Stimulated activated memory B cell treated with anti-CD40 and anti-IgM and Interleukin-4, amounts not matched to agents 10 μg/mL and 1 μg/mL and 100 μg/mL, for 72 hours (primary cell): ENCODE measurements at regions not wholly inside any gene's neighbourhood (a gene's known extent, or its start where the extent isn't known, plus 50 kb on each side); places are given as distances from the start of the nearest gene placed in this dataset.
"Not testable (repeated sequence)": the region's sequence is repeated elsewhere in the genome, so short reads cannot be mapped to it uniquely, and the experiment has no call there.

ENCODE experiments used
- ATAC-seq: fragments of 150-1000 bp; cut with Tn5 transposase; 2 replicates; pipeline ENCODE4 v1.10.0; 2021
- H3K27ac Mint-ChIP-seq: one replicate; pipeline ENCODE4 v1.8.0; 2022; ENCODE audit warnings: mild to moderate bottlenecking, mixed read lengths
- H3K27me3 Mint-ChIP-seq: one replicate; pipeline ENCODE4 v1.8.0; 2022; ENCODE audit warnings: mixed read lengths
- H3K36me3 Mint-ChIP-seq: one replicate; pipeline ENCODE4 v1.8.0; 2022; ENCODE audit warnings: mixed read lengths
- H3K4me1 Mint-ChIP-seq: one replicate; pipeline ENCODE4 v1.8.0; 2022; ENCODE audit warnings: mixed read lengths
- H3K4me3 Mint-ChIP-seq: one replicate; pipeline ENCODE4 v1.8.0; 2022; ENCODE audit warnings: mild to moderate bottlenecking, moderate library complexity, mixed read lengths
- H3K9me3 Mint-ChIP-seq: one replicate; pipeline ENCODE4 v1.8.0; 2022; ENCODE audit warnings: mixed read lengths

GRCh38 chr1:221559911-221560310 lies 182.0 kb downstream of the DUSP10 start:
- Mint-ChIP-seq H3K36me3 (no peaks in the 10 kb centered on the region), H3K27ac (no peak overlapping the region), H3K4me1 (no peaks in the 10 kb centered on the region), H3K9me3 (no peaks in the 10 kb centered on the region), H3K27me3 (peaks cover 11% of the 10 kb centered on the region), H3K4me3 (no peak overlapping the region)
- ATAC-seq = no peak

GRCh38 chr1:221562542-221563475 lies 179.1 kb downstream of the DUSP10 start:
- H3K36me3 Mint-ChIP-seq = no peaks in the 10 kb centered on the region
- no peaks in the 10 kb centered on the region for H3K9me3 Mint-ChIP-seq
- peaks cover 11% of the 10 kb centered on the region for H3K27me3 Mint-ChIP-seq
- no peak overlapping the region for H3K27ac Mint-ChIP-seq
- no peak for ATAC-seq
- H3K4me3 Mint-ChIP-seq = no peak overlapping the region
- H3K4me1 Mint-ChIP-seq = no peaks in the 10 kb centered on the region

GRCh38 chr1:221563476-221563921 lies 178.4 kb downstream of the DUSP10 start:
- ATAC-seq = no peak
- Mint-ChIP-seq H3K27ac (no peak overlapping the region), H3K36me3 (no peaks in the 10 kb centered on the region), H3K4me3 (no peak overlapping the region), H3K9me3 (no peaks in the 10 kb centered on the region), H3K27me3 (peaks cover 11% of the 10 kb centered on the region), H3K4me1 (no peaks in the 10 kb centered on the region)

- Mint-ChIP-seq H3K9me3 (no peaks in the 10 kb centered on the region), H3K27me3 (peaks cover 11% of the 10 kb centered on the region), H3K4me1 (no peaks in the 10 kb centered on the region), H3K36me3 (no peaks in the 10 kb centered on the region), H3K4me3 (no peak overlapping the region), H3K27ac (no peak overlapping the region)
- ATAC-seq = no peak
Measured at GRCh38 chr1:221564891-221565290, 177.0 kb downstream of the DUSP10 start.

GRCh38 chr1:221565711-221566110 lies 176.2 kb downstream of the DUSP10 start:
- Mint-ChIP-seq H3K27me3 (peaks cover 11% of the 10 kb centered on the region), H3K4me1 (no peaks in the 10 kb centered on the region), H3K9me3 (no peaks in the 10 kb centered on the region), H3K27ac (no peak overlapping the region), H3K36me3 (no peaks in the 10 kb centered on the region), H3K4me3 (no peak overlapping the region)
- no peak for ATAC-seq

GRCh38 chr1:221567859-221568507 lies 173.9 kb downstream of the DUSP10 start:
- Mint-ChIP-seq H3K4me3 (no peak overlapping the region), H3K36me3 (no peaks in the 10 kb centered on the region), H3K9me3 (no peaks in the 10 kb centered on the region), H3K27ac (no peak overlapping the region), H3K27me3 (peaks cover 10% of the 10 kb centered on the region), H3K4me1 (no peaks in the 10 kb centered on the region)
- no peak for ATAC-seq

GRCh38 chr1:221573756-221574155 lies 168.1 kb downstream of the DUSP10 start:
- Mint-ChIP-seq H3K9me3 (no peaks in the 10 kb centered on the region), H3K4me3 (no peak overlapping the region), H3K4me1 (no peaks in the 10 kb centered on the region), H3K36me3 (no peaks in the 10 kb centered on the region), H3K27ac (no peak overlapping the region), H3K27me3 (peaks cover 12% of the 10 kb centered on the region)
- ATAC-seq = no peak

GRCh38 chr1:221574529-221574928 lies 167.4 kb downstream of the DUSP10 start:
- H3K4me1 Mint-ChIP-seq = no peaks in the 10 kb centered on the region
- H3K36me3 Mint-ChIP-seq = no peaks in the 10 kb centered on the region
- H3K4me3 Mint-ChIP-seq = no peak overlapping the region
- H3K9me3 Mint-ChIP-seq = no peaks in the 10 kb centered on the region
- peaks cover 12% of the 10 kb centered on the region for H3K27me3 Mint-ChIP-seq
- ATAC-seq = no peak
- no peak overlapping the region for H3K27ac Mint-ChIP-seq

- Mint-ChIP-seq H3K9me3 (no peaks in the 10 kb centered on the region), H3K4me3 (no peak overlapping the region), H3K36me3 (no peaks in the 10 kb centered on the region), H3K27me3 (peaks cover 12% of the 10 kb centered on the region), H3K27ac (no peak overlapping the region), H3K4me1 (no peaks in the 10 kb centered on the region)
- no peak for ATAC-seq
Measured at GRCh38 chr1:221575605-221576004, 166.3 kb downstream of the DUSP10 start.

GRCh38 chr1:221576268-221576667 lies 165.6 kb downstream of the DUSP10 start:
- no peaks in the 10 kb centered on the region for H3K36me3 Mint-ChIP-seq
- no peaks in the 10 kb centered on the region for H3K4me1 Mint-ChIP-seq
- no peak overlapping the region for H3K27ac Mint-ChIP-seq
- H3K9me3 Mint-ChIP-seq = no peaks in the 10 kb centered on the region
- H3K27me3 Mint-ChIP-seq = peaks cover 12% of the 10 kb centered on the region
- no peak for ATAC-seq
- no peak overlapping the region for H3K4me3 Mint-ChIP-seq

- Mint-ChIP-seq H3K4me3 (no peak overlapping the region), H3K4me1 (no peaks in the 10 kb centered on the region), H3K9me3 (peaks cover 5% of the 10 kb centered on the region), H3K27ac (no peak overlapping the region), H3K27me3 (no peaks in the 10 kb centered on the region), H3K36me3 (no peaks in the 10 kb centered on the region)
- no peak for ATAC-seq
Measured at GRCh38 chr1:221583465-221583864, 158.4 kb downstream of the DUSP10 start.

- not testable (repeated sequence) for H3K27ac Mint-ChIP-seq, H3K4me1 Mint-ChIP-seq, ATAC-seq, H3K36me3 Mint-ChIP-seq, H3K27me3 Mint-ChIP-seq, H3K4me3 Mint-ChIP-seq, H3K9me3 Mint-ChIP-seq
Measured at GRCh38 chr1:221587013-221587412, 154.9 kb downstream of the DUSP10 start.

GRCh38 chr1:221591250-221591649 lies 150.6 kb downstream of the DUSP10 start:
- peaks cover 13% of the 10 kb centered on the region for H3K4me1 Mint-ChIP-seq
- H3K27ac Mint-ChIP-seq, H3K9me3 Mint-ChIP-seq, ATAC-seq, H3K27me3 Mint-ChIP-seq, H3K4me3 Mint-ChIP-seq, H3K36me3 Mint-ChIP-seq: not testable (repeated sequence)

GRCh38 chr1:221594576-221594975 lies 147.3 kb downstream of the DUSP10 start:
- ATAC-seq = no peak
- Mint-ChIP-seq H3K27ac (no peak overlapping the region), H3K27me3 (no peaks in the 10 kb centered on the region), H3K9me3 (no peaks in the 10 kb centered on the region), H3K4me1 (peaks cover 13% of the 10 kb centered on the region), H3K4me3 (no peak overlapping the region), H3K36me3 (no peaks in the 10 kb centered on the region)

- Mint-ChIP-seq H3K36me3 (no peaks in the 10 kb centered on the region), H3K9me3 (no peaks in the 10 kb centered on the region), H3K4me1 (peaks cover 13% of the 10 kb centered on the region), H3K27ac (no peak overlapping the region), H3K27me3 (no peaks in the 10 kb centered on the region), H3K4me3 (no peak overlapping the region)
- no peak for ATAC-seq
Measured at GRCh38 chr1:221598122-221598521, 143.8 kb downstream of the DUSP10 start.

- H3K9me3 Mint-ChIP-seq = peaks cover 5% of the 10 kb centered on the region
Measured at GRCh38 chr1:221601166-221601565, 140.7 kb downstream of the DUSP10 start.

More at GRCh38 chr1:221601166-221601565, 140.7 kb downstream of the DUSP10 start:
- no peak for ATAC-seq
- Mint-ChIP-seq H3K27me3 (no peaks in the 10 kb centered on the region), H3K4me3 (no peak overlapping the region), H3K27ac (no peak overlapping the region), H3K36me3 (no peaks in the 10 kb centered on the region), H3K4me1 (no peaks in the 10 kb centered on the region)
